Vagina (tissue), 2 donors: ENCODE measurements at regions not wholly inside any gene's neighbourhood (a gene's known extent, or its start where the extent isn't known, plus 50 kb on each side); places are given as distances from the start of the nearest gene placed in this dataset.

Experiments used
- CTCF ChIP-seq, 3 experiments: fragments of 450-650 bp in 2 of 3; fragments of 200-600 bp in 1 of 3; sonication (generic) in 1 of 3; IDR thresholded peaks; one replicate each; pipeline ENCODE4 v1.5.1; 2017 to 2019; ENCODE audit warnings: antibody characterized with exemption in 3 of 3, mild to moderate bottlenecking in 2 of 3, moderate library complexity in 2 of 3
- POLR2A ChIP-seq, 2 donors: fragments of 450-650 bp; IDR thresholded peaks; one replicate each; pipeline ENCODE4 v1.6.1; 2017; ENCODE audit warnings: antibody characterized with exemption in 2 of 2, mild to moderate bottlenecking in 2 of 2, moderate library complexity in 2 of 2

GRCh38 chr5:6926491-6927038, 213.3 kb downstream of the TENT4A start:
- no peak for TF ChIP-seq CTCF (IDR thresholded peaks at IDR 0.05)
- TF ChIP-seq POLR2A (IDR thresholded peaks at IDR 0.05) = no peak
